LNCaP clone FGC (cell line): ENCODE measurements at regions not wholly inside any gene's neighbourhood (a gene's known extent, or its start where the extent isn't known, plus 50 kb on each side); places are given as distances from the start of the nearest gene placed in this dataset.
A peak's percentile ranks its signal among the peaks of the same experiment; 100 is the strongest.

Source experiments
- DNase-seq: peaks from one replicate; pipeline ENCODE4 v3.0.0-alpha.2; 2011; ENCODE audit warnings: low read depth
- H3K4me3 ChIP-seq: 2 replicates; pipeline ENCODE4 v1.5.1; 2011; ENCODE audit warnings: mild to moderate bottlenecking, low read depth, low read length, control low read depth
- TF ChIP-seq, protein P1 (sequence below): IDR thresholded peaks from 2 replicates; pipeline ENCODE4 v1.5.1; 2012; ENCODE audit warnings: mild to moderate bottlenecking; ENCODE audit not compliant: control insufficient read depth, insufficient read depth; ENCODE audit errors: extremely low read depth

DNA sequence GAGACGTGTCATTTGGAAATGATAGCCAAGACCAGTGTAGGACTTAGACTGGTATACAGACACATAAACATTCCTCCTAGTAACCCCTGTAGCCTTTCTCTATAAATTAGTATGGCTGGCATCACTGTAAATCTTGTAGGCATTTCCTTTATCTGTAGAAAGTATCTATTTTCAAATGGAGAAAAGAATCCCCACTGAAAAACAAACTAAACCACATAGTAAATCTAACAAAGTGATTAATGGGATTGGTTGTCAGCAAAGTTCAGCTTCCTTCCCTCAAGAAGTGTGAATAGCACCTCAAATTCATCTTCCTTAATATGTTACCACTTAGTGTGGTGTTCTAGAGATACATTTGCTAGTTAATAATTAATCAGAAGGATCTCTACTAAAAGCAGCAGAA lies 119.4 kb upstream of the NBEA start:
- DNase-seq, result no peak
- TF ChIP-seq, protein P1, sequence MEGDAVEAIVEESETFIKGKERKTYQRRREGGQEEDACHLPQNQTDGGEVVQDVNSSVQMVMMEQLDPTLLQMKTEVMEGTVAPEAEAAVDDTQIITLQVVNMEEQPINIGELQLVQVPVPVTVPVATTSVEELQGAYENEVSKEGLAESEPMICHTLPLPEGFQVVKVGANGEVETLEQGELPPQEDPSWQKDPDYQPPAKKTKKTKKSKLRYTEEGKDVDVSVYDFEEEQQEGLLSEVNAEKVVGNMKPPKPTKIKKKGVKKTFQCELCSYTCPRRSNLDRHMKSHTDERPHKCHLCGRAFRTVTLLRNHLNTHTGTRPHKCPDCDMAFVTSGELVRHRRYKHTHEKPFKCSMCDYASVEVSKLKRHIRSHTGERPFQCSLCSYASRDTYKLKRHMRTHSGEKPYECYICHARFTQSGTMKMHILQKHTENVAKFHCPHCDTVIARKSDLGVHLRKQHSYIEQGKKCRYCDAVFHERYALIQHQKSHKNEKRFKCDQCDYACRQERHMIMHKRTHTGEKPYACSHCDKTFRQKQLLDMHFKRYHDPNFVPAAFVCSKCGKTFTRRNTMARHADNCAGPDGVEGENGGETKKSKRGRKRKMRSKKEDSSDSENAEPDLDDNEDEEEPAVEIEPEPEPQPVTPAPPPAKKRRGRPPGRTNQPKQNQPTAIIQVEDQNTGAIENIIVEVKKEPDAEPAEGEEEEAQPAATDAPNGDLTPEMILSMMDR, result no peak
- H3K4me3 ChIP-seq, result no peak overlapping the region

DNA sequence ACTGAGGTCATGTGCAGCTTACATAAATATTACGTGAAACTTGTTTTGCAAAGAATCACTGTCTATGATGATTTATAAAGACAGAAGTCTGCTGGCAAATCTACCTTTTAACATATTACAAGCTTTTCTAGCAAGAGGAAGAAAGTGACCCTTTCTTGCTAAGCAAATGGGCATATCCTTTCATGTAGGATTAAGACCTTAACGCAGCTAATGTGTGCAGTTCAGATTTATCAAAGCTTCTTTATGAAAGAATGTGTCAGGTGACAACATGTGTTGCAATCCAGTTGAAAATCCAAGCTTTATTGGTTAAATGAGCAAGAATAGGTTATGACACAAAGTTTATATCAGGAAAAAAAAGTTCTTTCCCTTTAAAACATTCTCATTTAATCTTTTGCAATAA lies 115.6 kb upstream of the NBEA start:
- TF ChIP-seq, protein P1, result no peak
- DNase-seq, result no peak
- H3K4me3 ChIP-seq, result no peak overlapping the region

DNA sequence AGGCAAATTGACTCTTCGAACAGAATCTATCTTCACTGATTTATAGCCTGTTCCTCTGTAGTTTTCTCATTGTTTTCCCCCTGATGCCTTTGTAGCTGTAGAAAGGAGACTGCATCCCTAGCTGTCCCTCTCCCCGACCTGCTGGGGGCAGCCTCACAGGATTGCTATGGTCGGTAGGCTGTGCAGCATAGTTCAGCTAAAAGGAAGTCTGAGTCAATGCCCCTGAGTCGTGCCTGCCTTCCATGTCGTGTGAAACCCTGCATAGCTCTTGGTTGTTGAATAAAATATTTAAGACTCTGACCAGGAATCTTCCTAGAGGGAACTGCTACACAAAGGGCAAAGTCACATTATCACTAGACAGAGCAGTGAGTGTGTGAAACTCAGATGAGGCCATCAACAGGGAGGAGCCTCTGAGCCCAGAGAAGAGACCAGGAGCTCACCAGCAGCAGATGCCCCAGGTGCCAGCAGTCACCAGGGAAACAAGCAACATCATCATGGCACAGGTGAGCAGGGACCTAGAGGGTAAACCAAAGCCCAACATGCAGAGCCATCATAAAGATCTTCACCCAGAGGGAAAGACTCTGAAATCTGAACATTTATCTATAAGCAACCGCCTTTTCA lies 108.4 kb upstream of the NBEA start:
- DNase-seq, result no peak
- H3K4me3 ChIP-seq, result no peak overlapping the region

DNA sequence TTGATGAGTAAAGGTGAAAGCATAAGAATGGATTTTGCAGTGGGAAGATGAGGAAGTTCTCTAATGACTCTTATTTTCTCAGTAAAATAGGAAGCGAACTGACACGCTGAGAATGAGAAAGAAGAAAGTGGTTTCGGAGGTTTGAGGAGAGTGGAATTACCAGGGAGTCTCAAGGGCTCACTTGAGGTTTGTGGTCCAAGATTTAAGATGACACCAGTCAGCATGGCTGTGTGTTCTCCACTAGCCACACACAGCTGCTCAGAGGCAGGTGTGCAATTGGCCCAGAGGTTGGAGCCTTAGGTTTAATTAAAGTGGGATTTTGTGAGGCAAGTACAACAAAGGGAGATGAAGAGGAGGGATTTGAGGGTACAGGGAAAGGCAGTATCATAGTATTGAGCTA lies 99.6 kb upstream of the NBEA start:
- H3K4me3 ChIP-seq, result no peak overlapping the region
- DNase-seq, result no peak
- TF ChIP-seq, protein P1, result no peak

More for the DNA sequence above, 108.4 kb upstream of the NBEA start:
- TF ChIP-seq, protein P1, result no peak

DNA sequence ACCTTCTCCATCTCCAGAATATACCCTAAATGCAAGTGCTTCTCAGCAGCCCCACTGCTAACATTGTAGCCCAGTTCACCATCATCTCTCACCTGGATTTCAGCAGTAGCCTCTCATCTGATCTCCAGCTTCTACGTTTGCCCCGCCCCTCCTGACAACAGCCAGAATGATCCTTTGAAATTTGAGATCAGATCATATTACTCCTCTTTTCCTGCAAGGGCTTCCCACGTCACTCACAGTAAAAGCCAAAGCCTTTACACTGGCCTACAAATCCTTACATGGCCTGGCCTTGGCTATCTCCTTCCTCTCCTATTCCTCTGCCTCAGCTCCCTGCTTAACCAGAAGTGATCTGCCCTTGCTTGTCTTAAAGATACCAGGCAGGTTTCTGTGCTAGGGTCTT lies 94.3 kb upstream of the NBEA start:
- H3K4me3 ChIP-seq, result no peak overlapping the region
- DNase-seq, result peak; percentile 25
- TF ChIP-seq, protein P1, result no peak

DNA sequence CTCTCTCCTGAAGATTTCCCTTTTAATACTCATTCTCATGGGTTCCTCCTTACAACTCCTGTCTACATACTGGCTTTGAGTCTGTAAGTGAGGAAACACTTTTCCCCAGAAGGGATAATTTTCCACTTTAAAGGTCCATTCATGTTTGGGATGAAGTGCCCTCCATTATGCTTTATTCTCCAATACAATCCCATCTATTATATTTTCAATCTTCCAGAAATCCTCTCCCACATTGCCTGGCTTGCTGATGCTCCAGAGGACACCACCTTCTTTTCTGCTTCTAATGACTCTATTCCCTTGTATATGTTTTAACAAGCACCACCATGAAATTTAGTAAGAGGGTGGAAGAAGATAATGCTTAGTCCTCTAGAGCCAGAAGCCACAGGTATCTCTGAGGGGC lies 92.7 kb upstream of the NBEA start:
- no peak for DNase-seq
- TF ChIP-seq, protein P1, result no peak
- H3K4me3 ChIP-seq, result no peak overlapping the region

DNA sequence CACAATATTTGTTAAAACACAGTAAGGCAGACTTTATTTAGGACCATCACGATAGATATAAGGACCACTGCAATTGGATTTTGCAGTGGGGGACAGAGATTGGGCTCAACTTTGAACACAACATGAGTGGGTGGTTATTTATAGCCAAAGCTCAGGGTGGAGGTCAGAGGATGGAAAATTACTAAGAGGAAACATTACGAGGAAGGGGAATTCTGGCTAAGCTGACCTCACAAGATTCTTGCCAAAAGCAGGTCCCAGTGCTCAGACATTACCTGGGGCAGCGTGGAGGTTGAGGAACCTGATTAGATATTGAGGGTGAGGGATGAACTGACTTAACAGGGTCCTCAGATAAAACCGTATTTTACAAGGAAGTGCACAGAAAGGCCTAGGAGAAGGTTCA lies 88.9 kb upstream of the NBEA start:
- TF ChIP-seq, protein P1, result no peak
- DNase-seq, result no peak
- no peak overlapping the region for H3K4me3 ChIP-seq
